HG03095 (cell line): ENCODE measurements at regions not wholly inside any gene's neighbourhood (a gene's known extent, or its start where the extent isn't known, plus 50 kb on each side); places are given as distances from the start of the nearest gene placed in this dataset.
"Not testable (repeated sequence)": the region's sequence is repeated elsewhere in the genome, so short reads cannot be mapped to it uniquely, and the experiment has no call there.

Experiments used
- ATAC-seq: cut with Tn5 transposase; IDR thresholded peaks from one replicate; pipeline ENCODE4 v1.9.1; 2021; ENCODE audit warnings: moderate library complexity; ENCODE audit not compliant: unreplicated experiment

DNA sequence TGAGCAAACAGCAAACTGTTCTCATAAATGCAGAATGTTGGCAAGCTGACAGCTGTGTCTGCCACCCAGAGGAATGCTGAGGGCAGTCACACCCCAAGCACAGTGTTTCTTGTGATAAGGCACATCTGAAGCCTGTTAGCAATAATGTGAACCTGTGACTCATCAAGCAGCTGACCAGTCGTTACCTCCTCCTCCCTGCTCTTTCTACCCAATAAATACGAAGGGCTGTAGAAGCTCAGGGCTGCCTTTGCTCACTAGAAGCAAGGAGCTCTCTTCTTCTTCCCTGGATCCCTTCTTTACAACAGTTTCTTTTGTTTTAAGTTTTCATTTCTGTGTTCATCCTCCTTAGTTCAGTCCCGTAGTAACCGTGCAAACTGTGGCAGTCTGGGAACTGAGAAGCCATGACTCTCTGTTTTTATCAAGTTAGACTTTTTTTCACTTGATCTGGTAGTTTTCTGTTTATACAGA lies 160.3 kb upstream of the ZNF184 start:
- ATAC-seq: not testable (repeated sequence)

DNA sequence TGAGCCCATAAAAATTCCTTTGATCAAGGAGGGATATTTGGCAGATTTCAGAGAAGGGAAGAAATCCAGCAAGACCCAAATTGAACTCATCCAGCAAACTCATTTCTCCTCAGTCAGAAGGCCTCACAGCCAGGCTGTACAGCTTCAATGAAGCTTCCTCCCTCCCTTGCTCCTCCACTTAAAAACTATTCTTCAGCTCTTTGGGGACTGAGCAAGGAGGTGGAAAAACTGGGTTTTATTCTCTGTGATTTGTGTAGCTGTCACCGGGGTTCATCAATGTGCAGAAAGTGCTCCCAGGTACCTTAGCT lies 158.7 kb upstream of the ZNF184 start:
- ATAC-seq: no peak

DNA sequence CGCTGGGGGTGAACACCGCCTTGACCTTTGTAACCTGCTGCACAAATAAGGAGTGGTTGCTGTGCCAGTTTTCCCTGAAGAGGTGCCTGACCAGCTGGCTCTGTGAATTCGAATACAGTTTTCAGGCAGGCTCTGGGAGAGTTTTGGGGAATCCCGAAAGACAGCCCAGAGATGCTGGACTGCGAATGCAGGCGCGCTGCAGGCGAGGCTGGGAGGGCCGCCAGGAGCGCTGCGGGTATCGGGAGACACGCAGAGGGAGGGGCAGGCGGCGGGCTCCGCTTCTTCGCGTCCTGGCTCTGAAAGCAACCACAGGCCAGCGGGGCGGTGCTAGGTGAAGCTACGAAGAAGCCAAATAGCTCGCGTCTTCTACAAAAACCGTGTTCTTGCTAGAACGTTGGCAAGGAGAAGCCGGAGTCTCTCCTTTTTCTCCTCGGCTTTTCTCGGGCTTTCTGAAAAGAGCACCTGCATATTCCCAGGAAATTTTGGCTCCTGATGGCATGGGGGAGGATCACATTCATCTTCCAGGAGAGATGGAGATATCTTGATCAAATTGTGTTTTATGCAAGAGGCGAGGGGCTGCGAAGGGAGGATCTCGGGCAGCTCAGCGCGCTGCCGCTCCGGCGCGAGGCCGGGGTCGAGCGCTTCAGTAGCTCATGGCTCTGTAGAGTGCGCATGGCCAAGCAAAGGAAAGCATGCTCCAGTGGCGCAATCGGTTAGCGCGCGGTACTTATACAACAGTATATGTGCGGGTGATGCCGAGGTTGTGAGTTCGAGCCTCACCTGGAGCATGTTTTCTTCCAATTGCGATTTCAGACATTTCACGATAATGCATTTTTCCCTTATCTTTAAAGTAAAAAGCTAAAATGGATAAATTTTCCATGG lies 158.1 kb upstream of the ZNF184 start:
- no peak for ATAC-seq

DNA sequence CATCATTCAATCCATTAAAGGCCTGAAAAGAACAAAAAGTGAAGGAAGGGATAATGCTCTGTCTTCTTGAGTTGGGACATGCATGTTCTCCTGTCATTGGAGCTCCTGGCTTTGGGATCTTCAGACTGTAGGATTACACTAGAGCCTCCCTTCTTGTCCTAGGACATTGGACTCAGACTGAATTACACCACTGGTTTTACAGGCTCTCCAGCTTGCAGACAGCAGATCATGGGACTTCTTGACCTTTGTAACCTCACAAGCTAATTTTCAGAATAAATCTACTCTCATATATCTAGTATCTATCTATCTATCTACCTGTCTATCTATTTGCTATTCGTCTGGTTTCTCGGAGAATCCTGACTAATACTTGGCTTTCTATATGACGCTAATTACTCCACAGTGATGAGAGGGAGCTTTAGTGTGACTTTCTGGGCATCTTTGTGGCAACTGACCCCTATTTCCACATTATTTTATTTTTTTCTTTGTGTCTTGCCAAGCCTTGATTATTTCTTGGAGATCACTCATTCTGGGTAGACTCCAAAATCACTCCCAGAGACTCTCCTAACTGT lies 151.9 kb upstream of the ZNF184 start:
- no peak for ATAC-seq

DNA sequence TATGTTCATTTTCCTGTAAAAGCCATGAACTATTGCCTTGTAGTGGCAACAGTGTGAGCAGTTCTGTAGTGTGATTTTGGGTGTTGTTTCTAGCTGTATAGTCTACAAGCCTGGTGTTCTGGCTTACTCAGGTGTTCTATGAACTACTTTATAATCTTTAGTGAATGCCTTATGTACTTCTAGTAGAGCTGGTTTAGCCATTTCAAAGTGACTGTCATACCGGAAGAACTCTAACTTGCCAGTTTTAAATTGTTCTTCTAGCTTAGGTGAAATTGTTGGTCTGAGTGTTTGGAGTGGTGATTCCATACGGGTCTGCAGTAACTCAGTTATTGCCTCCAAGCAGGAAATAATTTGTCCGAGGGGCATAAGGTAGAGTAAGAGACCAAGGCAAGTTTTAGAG lies 150.2 kb upstream of the ZNF184 start:
- ATAC-seq: no peak

DNA sequence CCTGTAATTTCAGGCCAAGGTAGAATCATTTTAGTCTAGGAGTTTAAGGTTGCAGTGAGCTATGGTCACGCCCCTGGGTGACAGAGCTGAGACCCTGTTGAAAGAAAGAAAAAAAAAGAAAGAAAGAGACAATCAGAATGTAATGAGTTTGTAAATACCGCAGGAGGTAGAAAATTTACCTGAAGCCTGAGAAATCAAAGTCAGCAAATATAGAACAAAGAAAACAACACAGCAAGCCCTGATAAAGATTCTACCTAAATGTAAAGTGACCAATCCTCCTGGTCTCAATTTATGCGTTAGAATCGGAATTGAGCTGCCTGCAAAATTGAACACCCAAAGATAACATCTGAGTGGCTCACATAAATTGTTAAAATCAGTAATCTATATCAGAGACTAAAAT lies 146.5 kb upstream of the ZNF184 start:
- no peak for ATAC-seq

DNA sequence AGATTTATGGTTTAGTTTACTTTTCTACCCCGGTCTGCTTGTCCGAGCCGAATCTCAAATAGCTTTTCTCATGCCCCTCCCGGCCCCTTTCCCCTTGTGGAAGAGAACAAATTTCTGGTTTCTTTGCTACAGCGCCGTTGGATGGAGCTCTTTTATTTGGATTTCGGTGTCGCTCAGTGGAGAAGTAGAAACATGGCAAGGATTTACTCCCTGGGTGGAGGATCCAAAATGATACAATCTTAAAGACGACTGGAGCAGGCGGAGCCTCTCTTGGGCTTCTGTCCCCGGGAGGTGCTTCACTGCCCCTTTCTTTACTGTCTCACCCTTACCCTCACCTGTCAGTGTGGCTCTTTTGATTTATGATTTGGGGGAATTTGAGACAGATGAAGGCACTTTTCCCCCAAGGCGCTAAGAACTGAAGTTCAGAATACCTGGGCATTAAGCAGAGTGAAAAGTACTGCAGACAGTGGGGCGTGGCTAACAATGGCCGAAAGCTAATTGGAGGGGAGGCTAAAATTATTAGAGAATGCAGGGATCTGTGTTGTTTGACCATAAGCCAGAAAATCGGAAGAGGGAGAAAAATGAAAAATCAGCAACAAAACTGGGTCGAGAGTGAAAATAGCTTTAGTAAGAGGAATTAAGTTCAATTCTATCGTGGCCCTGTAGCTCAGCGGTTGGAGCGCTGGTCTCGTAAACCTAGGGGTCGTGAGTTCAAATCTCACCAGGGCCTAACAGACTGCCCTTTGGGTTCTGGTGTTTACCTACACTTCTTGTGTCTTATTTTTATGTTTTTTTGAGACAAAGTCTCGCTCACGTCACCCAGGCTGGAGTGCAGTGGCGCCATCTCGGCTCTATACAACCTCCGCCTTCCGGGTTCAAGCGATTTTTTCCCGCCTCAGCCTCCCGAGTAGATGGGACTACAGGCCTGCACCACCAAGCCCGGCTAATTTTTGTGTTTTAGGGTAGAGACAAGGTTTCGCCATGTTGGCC lies 145.1 kb upstream of the ZNF184 start:
- no peak for ATAC-seq

DNA sequence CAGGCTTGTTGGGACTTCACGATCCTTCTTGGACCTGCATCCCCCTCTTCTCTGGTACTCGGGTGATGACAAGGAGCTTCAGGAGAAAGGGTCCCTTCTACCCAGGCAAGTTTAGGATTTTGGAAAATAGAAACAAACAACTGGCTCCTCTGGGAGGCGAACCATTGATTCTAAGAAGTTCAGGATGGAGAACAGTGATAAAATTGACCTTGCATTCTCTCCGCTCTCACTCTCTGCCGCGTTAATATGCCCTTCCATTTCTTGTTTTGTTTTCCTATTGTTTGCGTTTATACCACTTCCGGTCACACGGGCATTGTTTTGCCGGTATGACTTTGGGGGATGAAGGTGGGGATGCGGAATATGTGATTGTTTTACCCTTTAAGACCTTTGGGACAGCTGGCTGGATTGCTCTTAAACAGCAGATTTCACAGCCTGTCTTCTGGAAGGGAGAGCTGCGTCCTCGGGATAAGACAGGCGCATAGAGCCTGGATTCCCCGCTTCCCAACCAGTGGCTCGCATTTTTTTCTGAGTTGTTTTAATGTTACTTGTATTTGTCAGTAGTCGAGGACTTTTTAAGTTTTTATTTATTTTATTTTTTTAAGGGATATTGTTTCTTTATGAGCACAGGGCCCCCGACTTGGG lies 144.3 kb upstream of the ZNF184 start:
- ATAC-seq: no peak

DNA sequence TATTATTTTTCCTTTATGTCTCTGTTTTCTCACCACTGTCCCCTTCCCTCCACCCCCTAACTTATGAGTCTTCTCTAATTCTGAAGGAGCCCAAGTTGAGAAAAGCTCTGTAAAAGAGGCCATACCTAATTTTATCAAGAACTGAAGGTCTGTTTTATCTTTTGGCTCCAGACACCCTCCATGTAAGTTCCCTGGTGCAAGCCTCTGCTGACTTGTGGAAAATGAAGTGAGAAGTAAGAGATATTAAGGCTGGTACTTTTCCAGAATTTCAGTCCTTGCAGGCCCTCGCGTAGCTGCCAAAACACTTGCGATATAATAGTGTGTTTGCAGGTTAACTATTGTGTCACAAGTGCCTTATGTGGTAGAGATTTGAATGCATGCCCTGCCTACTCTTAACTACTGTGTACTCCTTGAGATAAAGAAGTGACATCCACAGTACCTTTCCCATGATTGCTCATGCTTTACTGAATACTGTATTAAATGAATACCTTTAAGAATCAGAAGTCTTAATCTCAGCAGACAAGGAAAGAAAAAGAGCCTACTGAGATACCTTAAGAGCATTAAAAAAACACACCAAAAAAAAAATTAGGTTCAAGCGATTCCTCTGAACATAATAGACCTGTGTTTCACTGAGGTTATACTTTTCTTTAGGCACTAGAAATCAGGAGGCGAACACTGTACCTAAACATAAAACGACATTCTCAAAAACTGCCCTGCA lies 143.6 kb upstream of the ZNF184 start:
- no peak for ATAC-seq

DNA sequence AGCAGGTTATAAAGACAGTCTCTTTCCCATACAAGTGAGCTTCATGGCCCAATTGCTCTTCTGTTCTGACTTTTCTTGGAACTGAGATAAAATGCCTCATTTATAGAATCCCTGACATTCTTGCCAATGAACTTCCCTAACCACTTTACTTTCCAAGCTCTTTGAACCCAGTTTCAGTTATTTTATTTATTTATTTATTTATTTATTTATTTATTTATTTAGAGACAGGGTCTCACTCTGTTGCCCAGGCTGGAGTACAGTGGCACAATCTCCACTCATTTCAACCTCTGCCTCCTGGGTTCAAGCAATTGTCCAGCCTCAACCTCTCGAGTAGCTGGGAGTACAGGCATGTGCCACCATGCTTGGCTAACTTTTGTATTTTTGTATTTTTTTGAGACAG lies 138.5 kb upstream of the ZNF184 start:
- no peak for ATAC-seq

DNA sequence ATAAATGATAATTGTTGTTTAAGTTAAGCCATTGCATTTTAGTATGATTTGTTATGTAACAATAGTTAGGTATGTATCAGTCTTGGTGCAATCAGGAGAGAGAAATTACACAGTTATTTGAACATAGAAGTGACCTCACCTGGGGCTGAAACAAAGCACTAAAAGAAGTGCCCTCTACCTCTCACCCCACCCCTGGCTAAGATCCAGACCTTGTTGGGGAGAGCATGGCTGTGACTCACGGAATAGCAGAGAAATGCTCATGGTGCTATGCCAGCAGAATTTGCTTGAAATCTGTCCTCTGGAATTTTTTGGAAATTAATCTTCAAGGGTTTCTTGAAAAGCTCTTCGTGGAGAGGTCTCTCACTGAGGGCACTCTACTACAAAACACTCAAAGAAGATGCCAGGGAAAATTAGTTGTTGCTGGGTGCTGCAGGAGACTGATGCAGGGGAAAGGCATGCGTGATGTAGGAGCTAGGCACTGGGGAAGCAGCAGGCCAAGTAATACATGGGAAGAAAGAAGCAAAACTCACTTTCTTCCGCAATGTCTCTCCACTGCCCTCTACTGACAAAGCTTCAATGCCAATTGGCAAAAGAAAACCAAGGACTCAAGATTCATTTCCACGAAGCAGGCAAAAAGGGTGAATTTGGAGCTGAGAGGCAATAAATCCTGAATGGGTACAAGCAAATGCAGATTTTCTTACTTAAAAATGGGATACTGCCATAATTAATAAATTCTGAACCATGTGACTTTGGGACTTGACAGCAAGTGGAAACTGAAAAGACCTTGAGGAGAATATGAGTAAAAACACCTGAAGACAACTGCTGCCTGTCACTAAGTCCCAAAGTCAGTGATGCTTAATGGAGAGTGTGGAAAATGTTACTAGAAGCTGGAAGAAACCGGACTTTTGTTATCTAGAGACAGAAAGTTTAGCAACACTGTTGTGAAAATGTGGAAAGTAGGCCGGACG lies 136.3 kb upstream of the ZNF184 start:
- ATAC-seq: no peak

DNA sequence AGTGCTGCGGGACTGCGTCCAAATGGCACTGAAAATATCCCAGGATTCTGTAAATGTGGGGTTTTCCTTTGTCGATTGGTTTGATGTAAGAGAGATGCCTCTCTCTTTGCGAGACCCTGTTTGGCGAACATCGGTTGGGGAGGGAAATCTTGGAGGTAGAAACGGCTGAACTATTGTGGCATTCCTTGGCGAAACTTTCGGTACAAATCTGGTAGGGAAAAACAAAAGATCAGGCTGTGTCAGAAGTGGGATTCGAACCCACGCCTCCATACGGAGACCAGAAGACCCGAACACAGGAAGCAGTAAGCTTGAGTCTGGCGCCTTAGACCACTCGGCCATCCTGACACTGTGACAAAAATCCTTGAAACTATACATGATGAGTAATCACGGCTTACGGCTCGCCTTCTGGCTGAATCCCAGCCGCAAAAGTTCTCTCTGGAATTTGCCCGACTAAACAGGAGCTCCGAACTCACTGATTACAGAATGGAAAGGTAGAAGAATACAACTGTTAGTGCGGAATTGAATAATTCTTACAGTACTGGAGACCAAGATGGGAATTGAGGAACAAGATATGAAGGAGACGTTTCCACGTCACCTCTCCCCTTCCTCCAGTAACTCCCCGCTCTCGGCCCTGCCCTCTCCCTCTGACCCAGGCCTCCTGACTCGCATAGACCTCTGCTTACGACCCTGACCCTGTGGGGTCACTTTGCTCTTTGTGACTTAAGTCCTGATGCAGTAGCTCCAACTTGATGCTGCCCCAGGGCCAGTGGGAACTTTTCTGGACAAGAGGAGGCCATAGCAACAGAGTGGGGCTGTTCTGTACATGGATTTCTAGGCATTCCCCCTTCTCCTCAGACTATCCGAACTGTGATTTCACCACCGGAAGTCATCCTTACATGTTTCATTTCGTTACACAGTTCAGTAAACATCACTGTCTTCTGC lies 132.8 kb upstream of the ZNF184 start:
- ATAC-seq: no peak

DNA sequence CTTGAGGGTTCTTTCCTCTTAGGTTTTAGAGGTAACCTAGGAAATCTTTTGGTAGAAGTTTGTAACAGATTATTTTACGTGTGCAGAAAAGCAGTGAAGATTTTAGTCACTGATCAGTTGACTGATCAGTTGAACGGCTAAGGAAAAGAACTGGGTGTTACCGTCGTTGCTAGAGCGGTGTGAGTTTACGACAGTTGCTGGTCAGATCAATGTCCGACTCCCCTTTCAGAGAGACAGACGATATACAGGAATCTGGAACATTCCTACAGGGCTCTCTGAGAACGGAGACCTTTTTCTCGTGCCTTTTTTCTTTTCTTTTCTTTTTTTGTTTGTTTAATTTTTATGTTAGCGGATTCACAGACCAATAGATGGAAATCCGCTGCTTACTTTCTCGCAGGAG lies 132.1 kb upstream of the ZNF184 start:
- no peak for ATAC-seq

DNA sequence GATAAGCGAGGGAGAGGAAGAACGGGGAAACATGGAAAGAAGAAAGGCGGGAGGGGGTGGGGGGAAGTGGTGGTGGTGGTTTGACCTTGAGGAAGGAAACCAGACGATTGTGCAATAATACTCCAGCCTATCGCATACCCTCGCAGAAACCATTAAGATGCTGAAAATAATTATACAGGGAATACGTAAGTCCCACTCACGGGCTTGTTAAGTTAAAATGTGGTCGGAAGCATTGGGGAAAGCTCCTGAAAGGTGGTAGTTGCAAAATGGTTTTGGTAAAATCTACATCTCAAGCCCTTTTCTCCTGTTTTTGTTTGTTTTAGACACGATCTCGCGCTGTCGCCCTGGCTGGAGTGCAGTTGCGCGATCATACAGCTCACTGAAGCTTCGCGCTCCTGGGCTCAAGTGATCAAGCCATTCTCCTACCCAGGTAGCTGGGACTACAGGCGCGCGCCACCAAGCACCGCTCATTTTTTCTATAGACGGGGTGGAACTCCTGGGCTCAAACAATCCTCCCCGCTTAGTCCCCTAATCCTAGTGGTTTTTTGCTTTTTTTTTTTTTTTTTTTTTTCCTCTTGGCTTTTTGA lies 128.9 kb upstream of the ZNF184 start:
- ATAC-seq: no peak

DNA sequence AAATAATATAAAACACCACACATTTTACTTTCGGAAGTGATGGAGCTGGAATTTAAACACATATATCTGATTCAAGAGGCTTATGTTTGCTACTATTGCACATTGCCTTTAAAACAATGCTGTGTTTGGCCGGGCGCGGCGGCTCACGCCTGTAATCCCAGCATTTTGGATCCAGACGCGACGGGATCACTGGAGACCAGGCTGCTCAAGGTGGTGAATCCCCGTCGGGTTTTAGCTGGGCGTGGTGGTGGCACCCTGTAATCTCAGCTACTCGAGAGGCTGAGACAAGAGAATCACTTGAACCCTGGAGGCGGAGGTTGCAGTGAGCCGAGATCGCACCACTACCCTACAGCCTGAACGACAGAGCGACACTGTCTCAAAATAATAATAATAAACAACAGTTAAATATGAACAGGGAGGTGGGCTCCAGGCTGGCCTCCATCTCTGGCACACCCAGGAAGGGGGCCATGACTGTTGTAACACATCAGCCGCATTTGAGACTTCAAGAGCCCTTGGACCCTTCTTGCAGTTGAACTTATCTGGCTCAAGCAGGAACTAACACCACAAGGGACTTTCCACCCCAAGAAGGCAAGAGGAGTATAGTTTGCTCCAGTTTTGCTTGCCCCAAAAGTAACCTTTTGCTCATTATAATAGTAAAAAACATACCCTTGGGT lies 127.1 kb upstream of the ZNF184 start:
- ATAC-seq: no peak

DNA sequence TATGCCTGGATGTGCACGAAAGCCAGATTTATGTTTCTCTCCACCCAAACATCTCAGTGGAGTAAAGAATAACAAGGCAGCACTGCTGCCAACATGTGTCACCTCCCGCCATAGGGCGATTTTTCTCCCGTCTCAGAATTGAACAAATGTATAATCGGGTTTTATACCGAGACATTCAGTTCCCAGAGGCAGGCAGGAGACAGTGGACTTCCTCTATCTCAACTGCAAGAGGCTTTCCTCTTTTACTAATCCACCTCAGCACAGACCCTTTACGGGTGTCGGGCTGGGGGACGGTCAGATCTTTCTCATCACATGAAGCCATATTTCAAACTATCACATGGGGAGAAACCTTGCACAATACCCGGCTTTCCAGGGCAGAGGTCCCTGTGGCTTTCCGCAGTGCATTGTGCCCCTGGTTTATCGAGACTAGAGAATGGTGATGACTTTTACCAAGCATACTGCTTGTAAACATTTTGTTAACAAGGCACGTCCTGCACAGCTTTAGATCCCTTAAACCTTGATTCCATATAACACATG lies 124.2 kb upstream of the ZNF184 start:
- ATAC-seq: not testable (repeated sequence)

DNA sequence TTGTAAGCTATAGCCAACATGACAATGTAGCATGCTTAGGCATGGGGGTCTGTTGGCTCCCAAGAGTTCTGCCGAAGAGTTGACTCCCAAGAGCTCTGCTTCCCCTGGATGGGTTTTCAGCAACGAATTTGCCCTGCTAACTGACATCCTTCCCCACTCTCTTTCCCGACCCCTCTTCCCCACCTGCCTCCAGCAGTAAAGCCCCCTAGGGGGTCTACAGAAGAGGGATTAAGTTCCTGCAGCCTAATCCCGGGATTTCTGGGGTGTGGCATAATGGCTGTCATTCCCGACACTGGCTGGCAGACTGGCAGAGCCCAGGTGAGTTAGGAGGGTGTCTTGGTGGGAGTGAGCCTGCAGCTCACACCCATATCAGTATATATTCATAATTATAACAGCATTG lies 121.0 kb upstream of the ZNF184 start:
- no peak for ATAC-seq
